ENCODE measurements at regions not wholly inside any gene's neighbourhood (a gene's known extent, or its start where the extent isn't known, plus 50 kb on each side); places are given as distances from the start of the nearest gene placed in this dataset.

GRCh38 chr1:56389813-56390212 lies 189.6 kb downstream of the PLPP3 start:
- TF ChIP-seq, protein P1, sequence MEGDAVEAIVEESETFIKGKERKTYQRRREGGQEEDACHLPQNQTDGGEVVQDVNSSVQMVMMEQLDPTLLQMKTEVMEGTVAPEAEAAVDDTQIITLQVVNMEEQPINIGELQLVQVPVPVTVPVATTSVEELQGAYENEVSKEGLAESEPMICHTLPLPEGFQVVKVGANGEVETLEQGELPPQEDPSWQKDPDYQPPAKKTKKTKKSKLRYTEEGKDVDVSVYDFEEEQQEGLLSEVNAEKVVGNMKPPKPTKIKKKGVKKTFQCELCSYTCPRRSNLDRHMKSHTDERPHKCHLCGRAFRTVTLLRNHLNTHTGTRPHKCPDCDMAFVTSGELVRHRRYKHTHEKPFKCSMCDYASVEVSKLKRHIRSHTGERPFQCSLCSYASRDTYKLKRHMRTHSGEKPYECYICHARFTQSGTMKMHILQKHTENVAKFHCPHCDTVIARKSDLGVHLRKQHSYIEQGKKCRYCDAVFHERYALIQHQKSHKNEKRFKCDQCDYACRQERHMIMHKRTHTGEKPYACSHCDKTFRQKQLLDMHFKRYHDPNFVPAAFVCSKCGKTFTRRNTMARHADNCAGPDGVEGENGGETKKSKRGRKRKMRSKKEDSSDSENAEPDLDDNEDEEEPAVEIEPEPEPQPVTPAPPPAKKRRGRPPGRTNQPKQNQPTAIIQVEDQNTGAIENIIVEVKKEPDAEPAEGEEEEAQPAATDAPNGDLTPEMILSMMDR (IDR thresholded peaks at IDR 0.05) = no peak
- TF ChIP-seq POLR2A (IDR thresholded peaks at IDR 0.05) = no peak
